ENCODE measurements at regions not wholly inside any gene's neighbourhood (a gene's known extent, or its start where the extent isn't known, plus 50 kb on each side); places are given as distances from the start of the nearest gene placed in this dataset.
"Not testable (repeated sequence)": the region's sequence is repeated elsewhere in the genome, so short reads cannot be mapped to it uniquely, and the experiment has no call there.

GRCh38 chr5:110865400-110866094 lies 126.7 kb downstream of the SLC25A46 start:
- TF ChIP-seq CTCF (IDR thresholded peaks at IDR 0.05): no peak
- DNase-seq (ENCODE audit: low spot score) (no peak), ATAC-seq (ENCODE audit: low FRiP score) (no peak)

- DNase-seq (ENCODE audit: low spot score): no peak
- TF ChIP-seq CTCF (IDR thresholded peaks at IDR 0.05): no peak
- no peak for ATAC-seq (ENCODE audit: low FRiP score)
Observed at GRCh38 chr5:110869927-110870326, 131.1 kb downstream of the SLC25A46 start.

GRCh38 chr5:110872200-110872599 lies 133.4 kb downstream of the SLC25A46 start:
- no peak for TF ChIP-seq CTCF (IDR thresholded peaks at IDR 0.05)
- ATAC-seq (ENCODE audit: low FRiP score): no peak
- no peak for DNase-seq (ENCODE audit: low spot score)

- no peak for DNase-seq (ENCODE audit: low spot score)
- TF ChIP-seq CTCF (IDR thresholded peaks at IDR 0.05): no peak
- no peak for ATAC-seq (ENCODE audit: low FRiP score)
Observed at GRCh38 chr5:110872963-110873362, 134.2 kb downstream of the SLC25A46 start.

GRCh38 chr5:110873773-110874437 lies 135.1 kb downstream of the SLC25A46 start:
- ATAC-seq (ENCODE audit: low FRiP score) (no peak), DNase-seq (ENCODE audit: low spot score) (no peak)
- no peak for TF ChIP-seq CTCF (IDR thresholded peaks at IDR 0.05)

DNA sequence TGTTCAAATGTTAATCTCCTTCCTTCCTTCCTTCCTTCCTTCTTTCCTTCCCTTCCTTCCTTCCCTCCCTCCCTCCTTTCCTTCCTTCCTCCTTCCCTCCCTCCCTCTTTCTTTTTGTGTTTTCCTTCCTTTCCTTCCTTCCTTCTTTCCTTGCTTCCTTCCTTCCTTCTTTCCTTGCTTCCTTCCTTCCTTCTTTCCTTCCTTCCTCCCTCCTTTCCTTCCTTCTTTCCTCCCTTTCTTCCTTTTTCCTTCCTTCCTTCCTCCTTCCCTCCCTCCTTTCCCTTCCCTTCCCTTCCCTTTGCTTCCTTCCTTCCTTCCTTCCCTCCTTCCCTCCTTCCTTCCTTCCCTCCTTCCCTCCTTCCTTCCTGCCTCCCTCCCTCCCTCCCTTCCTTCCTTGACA lies 136.3 kb downstream of the SLC25A46 start:
- not testable (repeated sequence) for DNase-seq (ENCODE audit: low spot score); ATAC-seq (ENCODE audit: low FRiP score)

- ATAC-seq (ENCODE audit: low FRiP score) (no peak), DNase-seq (ENCODE audit: low spot score) (no peak)
- TF ChIP-seq CTCF (IDR thresholded peaks at IDR 0.05): no peak
Observed at GRCh38 chr5:110878115-110878514, 139.3 kb downstream of the SLC25A46 start.

Data from omental fat pad (tissue), 3 donors.